ENCODE measurements at regions not wholly inside any gene's neighbourhood (a gene's known extent, or its start where the extent isn't known, plus 50 kb on each side); places are given as distances from the start of the nearest gene placed in this dataset.

GRCh38 chr18:61216051-61216450 is 117.2 kb upstream of the CDH20 start:
- Histone ChIP-seq H3K23ac (ENCODE audit: insufficient read length) (no peak overlapping the region), H3K4me3 (ENCODE audit: extremely low read depth in 1 of 4, insufficient read depth in 2 of 4, low read depth in 3 of 4, low read length in 4 of 4) (no peak overlapping the region), H3K4ac (replicated peaks; ENCODE audit: insufficient read length, low read depth, low read length) (no peak overlapping the region), H2AFZ (ENCODE audit: low read length) (no peak overlapping the region), H4K20me1 (replicated peaks in 1 of 2; ENCODE audit: control insufficient read depth in 1 of 2, insufficient read depth in 2 of 2, low read length in 2 of 2) (no peaks in the 10 kb centered on the region), H4K91ac (replicated peaks; ENCODE audit: insufficient read length, low read length) (no peak overlapping the region), H3K4me2 (ENCODE audit: insufficient read depth in 1 of 2, low read depth in 2 of 2, low read length in 2 of 2) (no peak overlapping the region), H3K36me3 (ENCODE audit: control insufficient read depth in 2 of 4, insufficient read depth in 4 of 4, low read length in 3 of 4) (no peaks in the 10 kb centered on the region), H3K56ac (replicated peaks; ENCODE audit: insufficient read length, low read depth, low read length) (no peak overlapping the region), H3K27me3 (replicated peaks in 1 of 4; ENCODE audit: control insufficient read depth in 3 of 4, extremely low read depth in 1 of 4, insufficient read depth in 3 of 4, low read length in 3 of 4) (no peaks in the 10 kb centered on the region), H3K9ac (replicated peaks in 1 of 4; ENCODE audit: extremely low read depth in 1 of 4, low read depth in 3 of 4, low read length in 3 of 4) (no peak overlapping the region), H2BK15ac (ENCODE audit: low read length) (no peak overlapping the region), H3K18ac (ENCODE audit: extremely low read depth, low read length) (no peak overlapping the region), H2BK120ac (replicated peaks; ENCODE audit: low read depth, low read length) (no peak overlapping the region), H4K8ac (ENCODE audit: extremely low read depth, insufficient read depth, low read length) (no peak overlapping the region), H2BK20ac (ENCODE audit: low read length) (no peak overlapping the region), H3K27ac (ENCODE audit: low read depth, low read length) (no peak overlapping the region), H3K79me1 (ENCODE audit: low read depth, low read length) (no peaks in the 10 kb centered on the region), H4K5ac (ENCODE audit: insufficient read length, low read depth, low read length) (no peak overlapping the region), H3K79me2 (ENCODE audit: control insufficient read depth in 1 of 2, insufficient read depth in 2 of 2, low read length in 2 of 2) (no peaks in the 10 kb centered on the region), H3K4me1 (replicated peaks in 1 of 4; ENCODE audit: control insufficient read depth in 3 of 4, insufficient read depth in 4 of 4, low read length in 3 of 4) (peaks cover 0 to 3% (median 0%) of the 10 kb centered on the region in 4 experiments; a peak in 1 of 7 replicates), H2BK12ac (ENCODE audit: low read depth, low read length) (no peak overlapping the region), H2BK5ac (ENCODE audit: low read depth, low read length) (no peak overlapping the region), H2AK5ac (ENCODE audit: low read depth, low read length) (no peak overlapping the region), H3K23me2 (ENCODE audit: low read depth, low read length) (no peaks in the 10 kb centered on the region), H3K9me3 (ENCODE audit: insufficient read depth in 2 of 2, low read depth in 1 of 2, low read length in 1 of 2) (no peaks in the 10 kb centered on the region), H3K14ac (ENCODE audit: insufficient read length) (no peak overlapping the region)
- FAIRE-seq = peak; percentile 39
- no peak for DNase-seq (ENCODE audit: low read depth in 1 of 2, low spot score in 2 of 2)
- 84% methylated on average over 6 of the region's 6 CpGs; no CpG with 5 or more reads in 1 of the 2 experiments for WGBS, 2 experiments (ENCODE audit: extremely low coverage in 1 of 2, insufficient coverage in 1 of 2, insufficient read length in 1 of 2, insufficient replicate concordance in 2 of 2, low coverage in 1 of 2, low lambda C conversion rate in 2 of 2, missing lambda C conversion rate in 1 of 2)
- ChIA-PET CTCF (ENCODE audit: partially characterized antibody) (no interaction called here), POLR2A (ENCODE audit: partially characterized antibody) (no interaction called here)
- TF ChIP-seq CTBP2 (IDR thresholded peaks at IDR 0.05; ENCODE audit: borderline replicate concordance, insufficient read depth, insufficient read length, low read length) = no peak
- TF ChIP-seq FOSL1 (IDR thresholded peaks at IDR 0.05; ENCODE audit: insufficient read depth, low read depth, low read length) = no peak
- no peak for TF ChIP-seq ASH2L (IDR thresholded peaks at IDR 0.05; ENCODE audit: low read length)
- TF ChIP-seq POLR2A (IDR thresholded peaks at IDR 0.05; ENCODE audit: control extremely low read depth in 1 of 2, low read depth in 2 of 2, low read length in 2 of 2) = no peak

All from H1 (cell line).